ENCODE measurements at regions not wholly inside any gene's neighbourhood (a gene's known extent, or its start where the extent isn't known, plus 50 kb on each side); places are given as distances from the start of the nearest gene placed in this dataset.

GRCh38 chr2:103151046-103151445 is 389.2 kb downstream of the TMEM182 start:
- TF ChIP-seq CTCF (IDR thresholded peaks at IDR 0.05) (no peak), POLR2A (IDR thresholded peaks at IDR 0.05) (no peak)

Data from testis (tissue), 2 donors.